ENCODE measurements at regions not wholly inside any gene's neighbourhood (a gene's known extent, or its start where the extent isn't known, plus 50 kb on each side); places are given as distances from the start of the nearest gene placed in this dataset.

- no peaks in the 10 kb centered on the region for H3K36me3 ChIP-seq
- H3K9me3 ChIP-seq: no peaks in the 10 kb centered on the region
- no peak for DNase-seq
- H3K27ac ChIP-seq: no peak overlapping the region
- no peak overlapping the region for H3K4me3 ChIP-seq
- no peak for TF ChIP-seq POLR2A (IDR thresholded peaks at IDR 0.05)
- no peak for TF ChIP-seq CTCF (IDR thresholded peaks at IDR 0.05)
- no peak for TF ChIP-seq EP300 (IDR thresholded peaks at IDR 0.05)
- H3K4me1 ChIP-seq (ENCODE audit: insufficient read depth): no peaks in the 10 kb centered on the region
- intact Hi-C loops (cut with DNase I): no loop called here
- no peaks in the 10 kb centered on the region for H3K27me3 ChIP-seq
Measured at GRCh38 chr2:21250673-21251072, 126.9 kb downstream of the TDRD15 start.

GRCh38 chr2:21251216-21251980, 127.6 kb downstream of the TDRD15 start:
- Histone ChIP-seq H3K4me1 (ENCODE audit: insufficient read depth) (no peaks in the 10 kb centered on the region), H3K4me3 (no peak overlapping the region), H3K27me3 (no peaks in the 10 kb centered on the region), H3K36me3 (no peaks in the 10 kb centered on the region), H3K27ac (no peak overlapping the region), H3K9me3 (no peaks in the 10 kb centered on the region)
- intact Hi-C loops (cut with DNase I): no loop called here
- TF ChIP-seq CTCF (IDR thresholded peaks at IDR 0.05) (no peak), EP300 (IDR thresholded peaks at IDR 0.05) (no peak), POLR2A (IDR thresholded peaks at IDR 0.05) (no peak)
- DNase-seq: no peak
- WGBS, 3 donors: 74 to 86% (median 77%) methylated on average over 5 of the region's 5 CpGs

- H3K9me3 ChIP-seq: no peaks in the 10 kb centered on the region
- DNase-seq: no peak
- no peaks in the 10 kb centered on the region for H3K27me3 ChIP-seq
- TF ChIP-seq CTCF (IDR thresholded peaks at IDR 0.05) (no peak), EP300 (IDR thresholded peaks at IDR 0.05) (no peak), POLR2A (IDR thresholded peaks at IDR 0.05) (no peak)
- no peaks in the 10 kb centered on the region for H3K4me1 ChIP-seq (ENCODE audit: insufficient read depth)
- no peak overlapping the region for H3K4me3 ChIP-seq
- 89 to 92% (median 90%) methylated on average over 3 of the region's 3 CpGs for WGBS, 3 donors
- H3K27ac ChIP-seq: no peak overlapping the region
- H3K36me3 ChIP-seq: no peaks in the 10 kb centered on the region
- intact Hi-C loops (cut with DNase I): no loop called here
Measured at GRCh38 chr2:21253311-21254027, 129.7 kb downstream of the TDRD15 start.

- WGBS, 3 donors: 88 to 90% (median 90%) methylated on average over 6 of the region's 6 CpGs
- DNase-seq: no peak
- Histone ChIP-seq H3K27ac (no peak overlapping the region), H3K27me3 (no peaks in the 10 kb centered on the region), H3K9me3 (no peaks in the 10 kb centered on the region), H3K36me3 (no peaks in the 10 kb centered on the region), H3K4me1 (ENCODE audit: insufficient read depth) (no peaks in the 10 kb centered on the region), H3K4me3 (no peak overlapping the region)
- intact Hi-C loops (cut with DNase I): no loop called here
- TF ChIP-seq EP300 (IDR thresholded peaks at IDR 0.05) (no peak), POLR2A (IDR thresholded peaks at IDR 0.05) (no peak), CTCF (IDR thresholded peaks at IDR 0.05) (no peak)
Measured at GRCh38 chr2:21254170-21254965, 130.6 kb downstream of the TDRD15 start.

All from ovary (tissue), 7 donors.